Breast epithelium (tissue), 4 donors: ENCODE measurements at regions not wholly inside any gene's neighbourhood (a gene's known extent, or its start where the extent isn't known, plus 50 kb on each side); places are given as distances from the start of the nearest gene placed in this dataset.

Experiments
- DNase-seq, 2 donors: peaks; one replicate each; pipeline ENCODE4 v3.0.0-alpha.2; 2019; ENCODE audit warnings: low spot score in 2 of 2
- H3K27ac ChIP-seq, 2 donors: fragments of 200-600 bp; sonication (generic) in 1 of 2; one replicate each; pipeline ENCODE4 v1.5.1; 2016 to 2019; ENCODE audit warnings: mild to moderate bottlenecking in 1 of 2
- H3K27me3 ChIP-seq, 2 donors: fragments of 200-600 bp; sonication (generic) in 1 of 2; one replicate each; pipeline versions ENCODE4 v1.5.1 to v1.6.0; 2017 to 2019; ENCODE audit warnings: control low read depth in 1 of 2, mild to moderate bottlenecking in 1 of 2
- H3K36me3 ChIP-seq: fragments of 200-600 bp; one replicate; pipeline ENCODE4 v1.5.1; 2019
- H3K4me1 ChIP-seq, 2 donors: fragments of 200-600 bp; sonication (generic); one replicate each; pipeline ENCODE4 v1.5.1; 2016 to 2019; ENCODE audit warnings: control low read depth in 1 of 2
- H3K4me3 ChIP-seq, 3 donors: fragments of 200-600 bp; sonication (generic); 1 replicate in 2 of 3; 2 replicates in 1 of 3; pipeline ENCODE4 v1.5.1; 2016 to 2019; ENCODE audit warnings: mild to moderate bottlenecking in 3 of 3, moderate library complexity in 2 of 3
- H3K9me3 ChIP-seq, 2 donors: fragments of 200-600 bp; sonication (generic) in 1 of 2; one replicate each; pipeline ENCODE4 v1.5.1; 2016 to 2019; ENCODE audit warnings: control low read depth in 1 of 2
- CTCF ChIP-seq, 3 donors: fragments of 450-650 bp; IDR thresholded peaks; one replicate each; pipeline ENCODE4 v1.5.1; 2016 to 2017; ENCODE audit warnings: antibody characterized with exemption in 3 of 3, mild to moderate bottlenecking in 3 of 3, moderate library complexity in 3 of 3
- POLR2A ChIP-seq: fragments of 450-650 bp; IDR thresholded peaks from one replicate; pipeline ENCODE4 v1.6.1; 2016; ENCODE audit warnings: antibody characterized with exemption, mild to moderate bottlenecking, moderate library complexity
- POLR2AphosphoS5 ChIP-seq, 3 donors: sonication (generic); formaldehyde crosslinking; IDR thresholded peaks; one replicate each; pipeline ENCODE4 v1.6.1; 2017; ENCODE audit warnings: antibody characterized with exemption in 3 of 3
- intact Hi-C: fragments of 100-400 bp; cut with DNase I; formaldehyde crosslinking; loops from one replicate; pipeline ENCODE4 v1.15.1; 2023; ENCODE audit warnings: low total_unique reads

- Histone ChIP-seq H3K4me1 (no peaks in the 10 kb centered on the region), H3K27me3 (no peaks in the 10 kb centered on the region), H3K4me3 (no peak overlapping the region), H3K27ac (no peak overlapping the region), H3K9me3 (no peaks in the 10 kb centered on the region), H3K36me3 (no peaks in the 10 kb centered on the region)
- DNase-seq, result no peak
- intact Hi-C loops, result no loop called here
- no peak for TF ChIP-seq POLR2AphosphoS5 (IDR thresholded peaks at IDR 0.05)
- no peak for TF ChIP-seq POLR2A
- no peak for TF ChIP-seq CTCF (IDR thresholded peaks at IDR 0.05)
Measured at GRCh38 chr5:125112196-125112595, 365.8 kb upstream of the ZNF608 start.

GRCh38 chr5:125113328-125113727 is 366.9 kb upstream of the ZNF608 start:
- intact Hi-C loops, result no loop called here
- DNase-seq, result no peak
- Histone ChIP-seq H3K9me3 (no peaks in the 10 kb centered on the region), H3K36me3 (no peaks in the 10 kb centered on the region), H3K27me3 (no peaks in the 10 kb centered on the region), H3K4me3 (no peak overlapping the region), H3K4me1 (no peaks in the 10 kb centered on the region), H3K27ac (no peak overlapping the region)
- TF ChIP-seq CTCF (IDR thresholded peaks at IDR 0.05) (no peak), POLR2A (no peak), POLR2AphosphoS5 (IDR thresholded peaks at IDR 0.05) (no peak)

- TF ChIP-seq POLR2AphosphoS5 (IDR thresholded peaks at IDR 0.05) (no peak), POLR2A (no peak), CTCF (IDR thresholded peaks at IDR 0.05) (no peak)
- no peaks in the 10 kb centered on the region for H3K36me3 ChIP-seq
- no peaks in the 10 kb centered on the region for H3K27me3 ChIP-seq
- no peaks in the 10 kb centered on the region for H3K4me1 ChIP-seq
- intact Hi-C loops, result no loop called here
- H3K27ac ChIP-seq, result no peak overlapping the region
- DNase-seq, result no peak
- no peaks in the 10 kb centered on the region for H3K9me3 ChIP-seq
- H3K4me3 ChIP-seq, result no peak overlapping the region
Measured at GRCh38 chr5:125115195-125115525, 368.7 kb upstream of the ZNF608 start.

- Histone ChIP-seq H3K36me3 (no peaks in the 10 kb centered on the region), H3K4me3 (no peak overlapping the region), H3K27me3 (no peaks in the 10 kb centered on the region), H3K4me1 (no peaks in the 10 kb centered on the region), H3K27ac (no peak overlapping the region), H3K9me3 (no peaks in the 10 kb centered on the region)
- DNase-seq, result no peak
- intact Hi-C loops, result no loop called here
- TF ChIP-seq CTCF (IDR thresholded peaks at IDR 0.05) (no peak), POLR2AphosphoS5 (IDR thresholded peaks at IDR 0.05) (no peak), POLR2A (no peak)
Measured at GRCh38 chr5:125117566-125117965, 371.1 kb upstream of the ZNF608 start.

- Histone ChIP-seq H3K36me3 (no peaks in the 10 kb centered on the region), H3K9me3 (no peaks in the 10 kb centered on the region), H3K4me3 (no peak overlapping the region), H3K27me3 (no peaks in the 10 kb centered on the region), H3K4me1 (no peaks in the 10 kb centered on the region), H3K27ac (no peak overlapping the region)
- no peak for TF ChIP-seq POLR2AphosphoS5 (IDR thresholded peaks at IDR 0.05)
- no peak for TF ChIP-seq POLR2A
- no peak for TF ChIP-seq CTCF (IDR thresholded peaks at IDR 0.05)
- intact Hi-C loops, result no loop called here
- no peak for DNase-seq
Measured at GRCh38 chr5:125120012-125120411, 373.6 kb upstream of the ZNF608 start.
